ENCODE measurements at regions not wholly inside any gene's neighbourhood (a gene's known extent, or its start where the extent isn't known, plus 50 kb on each side); places are given as distances from the start of the nearest gene placed in this dataset.

DNA sequence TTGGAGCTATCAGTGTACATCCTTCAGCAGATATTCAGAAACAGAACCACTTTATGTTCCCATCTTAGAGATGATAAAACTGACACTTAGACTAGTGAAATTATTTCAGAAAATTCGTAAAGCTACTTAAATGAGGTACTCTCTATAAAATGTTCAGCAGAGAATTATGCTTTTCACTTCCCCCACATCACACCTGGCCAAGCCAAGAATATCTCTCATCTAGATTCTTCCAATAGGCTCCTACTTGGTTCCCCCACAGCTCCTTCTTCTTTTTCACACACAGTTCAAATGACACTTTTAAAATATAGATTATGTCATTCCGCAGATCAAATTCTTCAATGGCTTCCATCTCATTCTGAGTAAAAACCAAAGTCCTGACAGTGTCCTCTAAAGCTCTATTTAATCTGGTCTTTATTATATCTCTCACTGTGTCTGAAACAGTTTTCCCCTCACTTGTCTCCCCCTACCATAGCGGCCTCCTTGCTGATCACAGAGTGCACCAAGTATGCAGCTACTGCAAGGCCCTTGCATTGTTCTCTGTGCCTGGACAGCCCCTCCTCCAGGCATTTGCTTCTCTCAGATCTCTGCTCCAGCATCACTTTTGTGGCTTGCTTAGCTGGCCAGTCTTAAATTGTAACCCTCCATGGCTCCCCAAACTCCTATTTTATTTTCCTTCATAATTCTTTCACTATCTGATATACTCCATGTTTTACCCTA, 736.8 kb upstream of the USP15 start:
- ChIA-PET CTCF (interaction anchor here (1.1 kb wide), 1 partner anchor 11 kb away, joined by 3 read pairs; no protein-coding TSS in a partner anchor), POLR2A (no interaction called here)
- H3K4me3 ChIP-seq (ENCODE audit: low read depth, low read length): no peak overlapping the region
- no peak for DNase-seq (ENCODE audit: low read depth)
- TF ChIP-seq CTCF (IDR thresholded peaks at IDR 0.05; ENCODE audit: insufficient read depth, low read depth, low read length): no peak
- H3K27me3 ChIP-seq (ENCODE audit: control insufficient read depth, insufficient read depth, low read length): no peaks in the 10 kb centered on the region
- H3K36me3 ChIP-seq (ENCODE audit: control insufficient read depth, insufficient read depth, low read length): no peaks in the 10 kb centered on the region

DNA sequence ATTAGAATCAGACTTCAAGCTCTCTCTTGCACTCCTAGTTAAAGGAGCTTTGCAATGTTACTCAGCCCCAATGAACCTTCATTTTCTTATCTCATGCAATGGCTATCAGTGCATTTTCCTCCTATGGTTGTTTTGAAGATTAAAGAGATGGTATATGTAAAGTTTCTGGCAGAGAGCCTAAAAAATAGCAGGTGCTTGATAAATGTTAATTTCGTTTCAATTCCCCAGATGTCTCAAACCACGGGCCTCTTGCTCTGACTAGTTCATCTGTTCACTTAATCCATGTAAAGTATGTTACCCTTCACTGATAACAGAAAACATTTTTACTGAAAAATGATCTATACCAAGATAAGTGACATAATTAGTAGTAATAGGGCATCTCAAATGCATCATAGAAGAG, 735.4 kb upstream of the USP15 start:
- CTCF ChIA-PET: no interaction called here
- no peak for TF ChIP-seq CTCF (IDR thresholded peaks at IDR 0.05; ENCODE audit: insufficient read depth, low read depth, low read length)
- Histone ChIP-seq H3K4me3 (ENCODE audit: low read depth, low read length) (no peak overlapping the region), H3K36me3 (ENCODE audit: control insufficient read depth, insufficient read depth, low read length) (no peaks in the 10 kb centered on the region), H3K27me3 (ENCODE audit: control insufficient read depth, insufficient read depth, low read length) (no peaks in the 10 kb centered on the region)
- DNase-seq (ENCODE audit: low read depth): no peak
- POLR2A ChIA-PET: no interaction called here

DNA sequence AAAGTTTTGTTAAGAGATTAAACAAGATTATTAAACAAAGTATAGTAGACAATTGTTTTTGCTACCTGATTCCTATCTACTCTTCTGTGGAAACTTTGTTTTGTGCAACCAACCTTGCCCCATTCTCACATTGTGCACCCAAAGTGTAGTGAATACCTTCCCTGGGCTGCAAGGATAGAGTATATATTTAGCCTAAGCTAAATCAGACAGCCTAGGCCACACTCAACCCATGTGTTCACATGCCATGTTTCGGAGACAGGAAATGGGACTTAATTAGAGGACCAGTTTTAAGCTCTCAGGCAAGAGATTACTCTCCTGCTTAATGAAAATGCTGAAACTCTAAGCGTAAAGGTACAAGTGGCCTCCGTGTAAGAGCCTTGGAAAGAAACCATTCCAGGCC, 734.9 kb upstream of the USP15 start:
- no peaks in the 10 kb centered on the region for H3K27me3 ChIP-seq (ENCODE audit: control insufficient read depth, insufficient read depth, low read length)
- ChIA-PET CTCF (no interaction called here), POLR2A (no interaction called here)
- no peak overlapping the region for H3K4me3 ChIP-seq (ENCODE audit: low read depth, low read length)
- H3K36me3 ChIP-seq (ENCODE audit: control insufficient read depth, insufficient read depth, low read length): no peaks in the 10 kb centered on the region
- no peak for TF ChIP-seq CTCF (IDR thresholded peaks at IDR 0.05; ENCODE audit: insufficient read depth, low read depth, low read length)
- no peak for DNase-seq (ENCODE audit: low read depth)

DNA sequence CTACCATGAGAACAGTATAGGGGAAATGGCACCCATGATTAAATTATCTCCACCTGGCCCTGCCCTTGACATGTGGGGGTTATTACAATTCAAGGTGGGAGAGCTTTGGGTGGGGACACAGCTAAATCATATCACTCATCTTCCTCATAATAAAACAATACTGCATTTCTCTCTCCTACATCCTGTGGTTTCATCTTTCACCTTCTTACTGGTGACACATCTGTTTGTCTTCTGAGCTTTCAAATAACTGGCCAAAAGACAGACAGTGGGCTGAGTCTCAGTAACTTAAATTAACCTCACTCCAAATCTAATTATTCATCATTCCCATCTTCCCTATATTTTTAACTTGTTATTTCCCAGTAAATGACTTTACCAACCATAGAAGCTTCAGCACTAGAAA, 729.7 kb upstream of the USP15 start:
- no peak for TF ChIP-seq CTCF (IDR thresholded peaks at IDR 0.05; ENCODE audit: insufficient read depth, low read depth, low read length)
- Histone ChIP-seq H3K36me3 (ENCODE audit: control insufficient read depth, insufficient read depth, low read length) (no peaks in the 10 kb centered on the region), H3K27me3 (ENCODE audit: control insufficient read depth, insufficient read depth, low read length) (no peaks in the 10 kb centered on the region), H3K4me3 (ENCODE audit: low read depth, low read length) (no peak overlapping the region)
- ChIA-PET CTCF (no interaction called here), POLR2A (no interaction called here)
- DNase-seq (ENCODE audit: low read depth): no peak

DNA sequence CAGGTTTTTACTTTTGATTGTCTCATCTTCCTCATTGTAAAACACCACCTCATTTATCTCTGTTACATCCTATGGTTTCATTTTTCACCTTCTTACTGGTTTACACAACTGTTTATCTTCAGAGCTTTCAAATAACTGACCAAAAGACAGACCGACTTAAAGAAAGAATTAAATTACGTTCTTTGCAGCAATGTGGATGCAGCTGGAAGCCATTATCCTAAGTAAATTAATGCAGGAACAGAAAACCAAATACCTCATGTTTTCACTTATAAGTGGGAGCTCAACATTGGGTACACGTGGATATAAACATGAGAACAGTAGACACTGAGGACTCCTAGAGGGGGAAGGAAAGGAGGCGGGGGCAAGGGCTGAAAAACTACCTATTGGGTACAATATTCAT, 729.0 kb upstream of the USP15 start:
- DNase-seq (ENCODE audit: low read depth): no peak
- no peaks in the 10 kb centered on the region for H3K27me3 ChIP-seq (ENCODE audit: control insufficient read depth, insufficient read depth, low read length)
- ChIA-PET POLR2A (no interaction called here), CTCF (no interaction called here)
- no peak for TF ChIP-seq CTCF (IDR thresholded peaks at IDR 0.05; ENCODE audit: insufficient read depth, low read depth, low read length)
- H3K4me3 ChIP-seq (ENCODE audit: low read depth, low read length): no peak overlapping the region
- no peaks in the 10 kb centered on the region for H3K36me3 ChIP-seq (ENCODE audit: control insufficient read depth, insufficient read depth, low read length)

Data from BJ (cell line).